ENCODE measurements at regions not wholly inside any gene's neighbourhood (a gene's known extent, or its start where the extent isn't known, plus 50 kb on each side); places are given as distances from the start of the nearest gene placed in this dataset.

GRCh38 chr16:52078716-52079655 lies 468.0 kb downstream of the TOX3 start:
- no peaks in the 10 kb centered on the region for H4K20me1 ChIP-seq (replicated peaks; ENCODE audit: control insufficient read depth, extremely low read depth, insufficient read depth, low read length)
- intact Hi-C loops (cut with micrococcal nuclease) = no loop called here
- H3K9ac ChIP-seq (replicated peaks; ENCODE audit: extremely low read depth, insufficient read depth, low read length) = no peak overlapping the region
- H3K4me2 ChIP-seq (ENCODE audit: insufficient read depth, low read length) = no peak overlapping the region
- CTCF ChIA-PET = no interaction called here
- no peak overlapping the region for H2AFZ ChIP-seq (ENCODE audit: low read depth, low read length)
- DNase-seq (ENCODE audit: low read depth, low spot score) (no peak), FAIRE-seq (no peak)
- H3K9me1 ChIP-seq (replicated peaks; ENCODE audit: control insufficient read depth, extremely low read depth, insufficient read depth, low read length) = no peaks in the 10 kb centered on the region
- no peaks in the 10 kb centered on the region for H3K4me1 ChIP-seq (ENCODE audit: control insufficient read depth, extremely low read depth, insufficient read depth, low read length)
- H3K9me3 ChIP-seq (replicated peaks; ENCODE audit: control insufficient read depth, insufficient read depth, low read length) = peaks cover 3% of the 10 kb centered on the region
- no peak overlapping the region for H3K4me3 ChIP-seq (replicated peaks in 1 of 3; ENCODE audit: insufficient read depth in 1 of 3, low read depth in 1 of 3, low read length in 3 of 3)
- BruUV-seq (replicated peaks) = no TSS peak
- dilution Hi-C loops (cut with MboI; ENCODE audit: extremely low pct_ligation_motif_present, low sequenced_read_pairs) = no loop called here
- TF ChIP-seq JUN (IDR thresholded peaks at IDR 0.05; ENCODE audit: borderline replicate concordance, insufficient read depth, insufficient read length, low read depth) = no peak
- no peak for TF ChIP-seq CTCF (IDR thresholded peaks at IDR 0.05; ENCODE audit: extremely low read depth in 1 of 2, insufficient read depth in 1 of 2, low read depth in 1 of 2, low read length in 2 of 2)
- no peak for TF ChIP-seq MYC (IDR thresholded peaks at IDR 0.05; ENCODE audit: low read depth, low read length)
- no peak for TF ChIP-seq GATA2 (IDR thresholded peaks at IDR 0.05; ENCODE audit: insufficient read depth, insufficient read length, low read depth, low read length)
- TF ChIP-seq EZH2 (IDR thresholded peaks at IDR 0.05; ENCODE audit: borderline replicate concordance, low read depth, low read length, severe bottlenecking) = no peak
- TF ChIP-seq POLR2A (IDR thresholded peaks at IDR 0.05; ENCODE audit: low read depth, low read length) = no peak
- TF ChIP-seq POLR2AphosphoS5 (IDR thresholded peaks at IDR 0.05; ENCODE audit: insufficient read depth, low read depth, low read length) = no peak
- no peak for TF ChIP-seq MAX (IDR thresholded peaks at IDR 0.05; ENCODE audit: insufficient read depth, insufficient read length)
- TF ChIP-seq FOS (IDR thresholded peaks at IDR 0.05; ENCODE audit: borderline replicate concordance, insufficient read depth, low read length) = no peak
- H3K79me2 ChIP-seq (ENCODE audit: control insufficient read depth, insufficient read depth, low read length) = no peaks in the 10 kb centered on the region
- H3K36me3 ChIP-seq (ENCODE audit: control insufficient read depth in 2 of 2, extremely low read depth in 1 of 2, insufficient read depth in 2 of 2, low read length in 2 of 2) = no peaks in the 10 kb centered on the region
- no peaks in the 10 kb centered on the region for H3K27me3 ChIP-seq (ENCODE audit: control insufficient read depth in 2 of 2, insufficient read depth in 2 of 2, low read length in 2 of 2)
- POLR2A ChIA-PET = no interaction called here
- H3K27ac ChIP-seq (ENCODE audit: insufficient read depth, low read depth, low read length) = no peak overlapping the region

Measured in endothelial cell of umbilical vein (primary cell).